ENCODE measurements at regions not wholly inside any gene's neighbourhood (a gene's known extent, or its start where the extent isn't known, plus 50 kb on each side); places are given as distances from the start of the nearest gene placed in this dataset.

- no peak overlapping the region for H3K4me3 ChIP-seq (ENCODE audit: low read depth, low read length)
- no peak for DNase-seq (ENCODE audit: low read depth)
- H3K27me3 ChIP-seq (ENCODE audit: control insufficient read depth, insufficient read depth, low read length): no peaks in the 10 kb centered on the region
- no peak for TF ChIP-seq CTCF (IDR thresholded peaks at IDR 0.05; ENCODE audit: insufficient read depth, low read length, poor library complexity, severe bottlenecking)
- H3K36me3 ChIP-seq (ENCODE audit: control insufficient read depth, insufficient read depth, low read length): no peaks in the 10 kb centered on the region
Measured at GRCh38 chr2:53568469-53568868, 199.1 kb upstream of the CHAC2 start.

- H3K36me3 ChIP-seq (ENCODE audit: control insufficient read depth, insufficient read depth, low read length): no peaks in the 10 kb centered on the region
- no peak for DNase-seq (ENCODE audit: low read depth)
- no peak overlapping the region for H3K4me3 ChIP-seq (ENCODE audit: low read depth, low read length)
- TF ChIP-seq CTCF (IDR thresholded peaks at IDR 0.05; ENCODE audit: insufficient read depth, low read length, poor library complexity, severe bottlenecking): no peak
- H3K27me3 ChIP-seq (ENCODE audit: control insufficient read depth, insufficient read depth, low read length): no peaks in the 10 kb centered on the region
Measured at GRCh38 chr2:53567073-53567472, 200.5 kb upstream of the CHAC2 start.

GRCh38 chr2:53562407-53562806, 205.2 kb upstream of the CHAC2 start:
- Histone ChIP-seq H3K4me3 (ENCODE audit: low read depth, low read length) (no peak overlapping the region), H3K27me3 (ENCODE audit: control insufficient read depth, insufficient read depth, low read length) (no peaks in the 10 kb centered on the region), H3K36me3 (ENCODE audit: control insufficient read depth, insufficient read depth, low read length) (no peaks in the 10 kb centered on the region)
- no peak for DNase-seq (ENCODE audit: low read depth)
- no peak for TF ChIP-seq CTCF (IDR thresholded peaks at IDR 0.05; ENCODE audit: insufficient read depth, low read length, poor library complexity, severe bottlenecking)

- no peak for TF ChIP-seq CTCF (IDR thresholded peaks at IDR 0.05; ENCODE audit: insufficient read depth, low read length, poor library complexity, severe bottlenecking)
- Histone ChIP-seq H3K4me3 (ENCODE audit: low read depth, low read length) (no peak overlapping the region), H3K27me3 (ENCODE audit: control insufficient read depth, insufficient read depth, low read length) (no peaks in the 10 kb centered on the region), H3K36me3 (ENCODE audit: control insufficient read depth, insufficient read depth, low read length) (no peaks in the 10 kb centered on the region)
- DNase-seq (ENCODE audit: low read depth): no peak
Measured at GRCh38 chr2:53561155-53561554, 206.4 kb upstream of the CHAC2 start.

GRCh38 chr2:53559302-53559966, 208.2 kb upstream of the CHAC2 start:
- no peak for TF ChIP-seq CTCF (IDR thresholded peaks at IDR 0.05; ENCODE audit: insufficient read depth, low read length, poor library complexity, severe bottlenecking)
- Histone ChIP-seq H3K4me3 (ENCODE audit: low read depth, low read length) (no peak overlapping the region), H3K27me3 (ENCODE audit: control insufficient read depth, insufficient read depth, low read length) (no peaks in the 10 kb centered on the region), H3K36me3 (ENCODE audit: control insufficient read depth, insufficient read depth, low read length) (no peaks in the 10 kb centered on the region)
- DNase-seq (ENCODE audit: low read depth): peak; percentile 14

GRCh38 chr2:53558867-53559266, 208.7 kb upstream of the CHAC2 start:
- no peaks in the 10 kb centered on the region for H3K27me3 ChIP-seq (ENCODE audit: control insufficient read depth, insufficient read depth, low read length)
- DNase-seq (ENCODE audit: low read depth): no peak
- H3K36me3 ChIP-seq (ENCODE audit: control insufficient read depth, insufficient read depth, low read length): no peaks in the 10 kb centered on the region
- no peak overlapping the region for H3K4me3 ChIP-seq (ENCODE audit: low read depth, low read length)
- no peak for TF ChIP-seq CTCF (IDR thresholded peaks at IDR 0.05; ENCODE audit: insufficient read depth, low read length, poor library complexity, severe bottlenecking)
